Fibroblast of villous mesenchyme (primary cell): ENCODE measurements at regions not wholly inside any gene's neighbourhood (a gene's known extent, or its start where the extent isn't known, plus 50 kb on each side); places are given as distances from the start of the nearest gene placed in this dataset. TPM values are rescaled to one million over a fixed set of nuclear protein-coding genes. Genes with fewer than 3 reads are reported as not detected.

Experiments
- DNase-seq: peaks from one replicate; pipeline ENCODE4 v3.0.0-alpha.2; 2010; ENCODE audit warnings: low read depth
- H3K4me3 ChIP-seq: 2 replicates; pipeline ENCODE4 v1.5.1; 2011; ENCODE audit warnings: low read depth, mild to moderate bottlenecking, low read length
- CTCF ChIP-seq: IDR thresholded peaks from 2 replicates; pipeline ENCODE4 v1.5.1; 2012; ENCODE audit warnings: low read depth, mild to moderate bottlenecking, low read length; ENCODE audit not compliant: insufficient read depth
- small RNA-seq: library from RNA; depleted of rRNA; stranded (forward); fragments of <200 nt; gene quantifications from one replicate; pipeline ENCODE3, GENCODE V24; 2012

- no peak for TF ChIP-seq CTCF
- no peak for DNase-seq
- H3K4me3 ChIP-seq = no peak overlapping the region
Measured at GRCh38 chr18:8549254-8549757, 59.9 kb upstream of the RAB12 start.

GRCh38 chr18:8552151-8552550 lies 57.1 kb upstream of the RAB12 start:
- no peak overlapping the region for H3K4me3 ChIP-seq
- DNase-seq = no peak
- no peak for TF ChIP-seq CTCF

GRCh38 chr18:8554354-8554753 lies 54.9 kb upstream of the RAB12 start:
- DNase-seq = no peak
- no peak overlapping the region for H3K4me3 ChIP-seq
- no peak for TF ChIP-seq CTCF

GRCh38 chr18:8556424-8556823 lies 52.8 kb upstream of the RAB12 start:
- H3K4me3 ChIP-seq = no peak overlapping the region
- no peak for TF ChIP-seq CTCF
- DNase-seq = no peak

Small RNA genes in the stretch of these regions (small RNA-seq; reads per million reads assigned to genes)
- not detected for gene RN7SL50P
